HepG2 (cell line): ENCODE measurements at regions not wholly inside any gene's neighbourhood (a gene's known extent, or its start where the extent isn't known, plus 50 kb on each side); places are given as distances from the start of the nearest gene placed in this dataset.

ENCODE experiments used
- ATAC-seq: fragments of 200-7000 bp; cut with Tn5 transposase; 3 replicates; pipeline ENCODE4 v1.9.1; 2020; ENCODE audit warnings: mild to moderate bottlenecking, moderate library complexity
- BruUV-seq: library from RNA; stranded (reverse); fragments of 400-500 nt; replicated peaks from 2 replicates; lab custom pipeline; 2021; lab: Mats Ljungman, UMichigan
- CTCF ChIA-PET: fragments of 300-600 bp; formaldehyde crosslinking; extraction: SDS; loops from one replicate; lab custom pipeline; 2021; ENCODE audit warnings: low total read pairs, inconsistent platforms, low intra/inter-chr PET ratio; lab: Yijun Ruan, JAX
- POLR2A ChIA-PET: fragments of 350-600 bp; sonication (Branson Sonifier 250); formaldehyde crosslinking; loops from one replicate; lab custom pipeline; 2020; ENCODE audit warnings: antibody characterized with exemption, inconsistent platforms; lab: Yijun Ruan, JAX
- DNase-seq: peaks from one replicate; pipeline ENCODE4 v3.0.0-alpha.2; 2015; ENCODE audit warnings: low spot score
- FAIRE-seq: peaks from 3 replicates; lab custom pipeline; 2011; peaks lifted over from hg19 to GRCh38; lab: Jason Lieb, UNC
- H2AFZ ChIP-seq: one replicate; pipeline ENCODE4 v1.6.1; 2011; ENCODE audit warnings: low read length, inconsistent platforms
- H3K27ac ChIP-seq: fragments of 300-600 bp; 3 replicates; pipeline ENCODE4 v1.8.0; 2011; ENCODE audit warnings: mixed run types, mild to moderate bottlenecking, mixed read lengths, low read length, inconsistent platforms; ENCODE audit not compliant: insufficient read depth; ENCODE audit errors: extremely low read length
- H3K27me3 ChIP-seq, 2 experiments: fragments of 200-600 bp in 1 of 2; 2 replicates in 1 of 2; 3 replicates in 1 of 2; pipeline versions ENCODE4 v1.6.0 to v1.8.0; 2011; ENCODE audit warnings: low read length in 2 of 2, mild to moderate bottlenecking in 2 of 2, moderate library complexity in 2 of 2, inconsistent platforms in 1 of 2; ENCODE audit not compliant: insufficient read depth in 2 of 2, control insufficient read depth in 1 of 2
- H3K36me3 ChIP-seq, 2 experiments: fragments of 200-600 bp in 1 of 2; replicated peaks in 1 of 2; 2 replicates in 1 of 2; 3 replicates in 1 of 2; pipeline versions ENCODE4 v1.5.1 to v1.8.0; 2011; ENCODE audit warnings: low read length in 2 of 2, inconsistent platforms in 1 of 2; ENCODE audit not compliant: insufficient read depth in 2 of 2, control insufficient read depth in 1 of 2
- H3K4me1 ChIP-seq: 2 replicates; pipeline ENCODE4 v1.5.1; 2012; ENCODE audit warnings: low read length, inconsistent platforms; ENCODE audit not compliant: insufficient read depth
- H3K4me2 ChIP-seq: 2 replicates; pipeline ENCODE4 v1.6.0; 2011; ENCODE audit warnings: low read depth, low read length, inconsistent platforms
- H3K4me3 ChIP-seq, 3 experiments: fragments of 200-600 bp in 1 of 3; sonication (generic), shearing (Covaris generic) in 1 of 3; replicated peaks in 1 of 3; 2 replicates each; pipeline ENCODE4 v1.5.1; 2011 to 2016; ENCODE audit warnings: low read length in 3 of 3, inconsistent platforms in 2 of 3, low read depth in 2 of 3, mild to moderate bottlenecking in 2 of 3, control low read depth in 1 of 3, mixed read lengths in 1 of 3; ENCODE audit not compliant: insufficient read depth in 1 of 3
- H3K79me2 ChIP-seq: one replicate; pipeline ENCODE4 v1.6.1; 2011; ENCODE audit warnings: low read length, inconsistent platforms; ENCODE audit not compliant: insufficient read depth
- H3K9ac ChIP-seq: 2 replicates; pipeline ENCODE4 v1.6.0; 2011; ENCODE audit warnings: mild to moderate bottlenecking, low read depth, low read length, inconsistent platforms; ENCODE audit not compliant: insufficient read depth
- H3K9me3 ChIP-seq: 2 replicates; pipeline ENCODE4 v1.5.1; 2012; ENCODE audit warnings: mild to moderate bottlenecking, low read length
- H4K20me1 ChIP-seq: 2 replicates; pipeline ENCODE4 v1.6.0; 2011; ENCODE audit warnings: inconsistent platforms, mild to moderate bottlenecking, low read length, moderate library complexity; ENCODE audit not compliant: insufficient read depth
- GABPA ChIP-seq, 2 experiments: IDR thresholded peaks; 2 replicates each; pipeline ENCODE4 v1.6.1; 2011 to 2016; ENCODE audit warnings: low read depth in 2 of 2, low read length in 1 of 2, missing biosample characterization in 1 of 2, missing genetic modification characterization in 1 of 2
- HOXA5 ChIP-seq: sonication (generic); formaldehyde crosslinking; IDR thresholded peaks from 2 replicates; pipeline ENCODE4 v1.4.0; 2020; ENCODE audit warnings: missing genetic modification reagents
- MAFF ChIP-seq: IDR thresholded peaks from 2 replicates; pipeline ENCODE4 v1.6.1; 2011; ENCODE audit warnings: low read depth, low read length, improper control_type of control experiment
- MAFK ChIP-seq, 2 experiments: IDR thresholded peaks in 1 of 2; conservative IDR thresholded peaks in 1 of 2; 2 replicates each; pipeline ENCODE4 v1.6.1; 2011; ENCODE audit warnings: improper control_type of control experiment in 2 of 2, low read length in 2 of 2
- NR2F2 ChIP-seq: IDR thresholded peaks from 2 replicates; pipeline ENCODE4 v1.6.1; 2012; ENCODE audit warnings: low read depth, inconsistent platforms, borderline replicate concordance
- RAD21 ChIP-seq: fragments of 450-650 bp; formaldehyde crosslinking; IDR thresholded peaks from 2 replicates; pipeline ENCODE4 v1.5.0; 2020; ENCODE audit warnings: mild to moderate bottlenecking
- RFX5 ChIP-seq: IDR thresholded peaks from 2 replicates; pipeline ENCODE4 v1.6.1; 2011; ENCODE audit warnings: low read depth, low read length, improper control_type of control experiment
- SP2 ChIP-seq: sonication (generic); formaldehyde crosslinking; IDR thresholded peaks from 2 replicates; pipeline ENCODE4 v1.5.1; 2020; ENCODE audit warnings: mild to moderate bottlenecking, missing genetic modification reagents
- ZBTB8A ChIP-seq: sonication (generic); formaldehyde crosslinking; IDR thresholded peaks from 2 replicates; pipeline ENCODE4 v1.4.0; 2020; ENCODE audit warnings: mild to moderate bottlenecking, low read depth, missing genetic modification reagents, borderline replicate concordance
- ZNF331 ChIP-seq: sonication (generic); formaldehyde crosslinking; IDR thresholded peaks from 2 replicates; pipeline ENCODE4 v1.4.0; 2020; ENCODE audit warnings: missing genetic modification reagents
- ZNF557 ChIP-seq: sonication (generic); formaldehyde crosslinking; IDR thresholded peaks from 2 replicates; pipeline ENCODE4 v1.4.0; 2020; ENCODE audit warnings: missing genetic modification reagents
- ZNF839 ChIP-seq: sonication (generic); formaldehyde crosslinking; IDR thresholded peaks from 2 replicates; pipeline ENCODE4 v1.4.0; 2020; ENCODE audit warnings: missing genetic modification reagents, mild to moderate bottlenecking, borderline replicate concordance
- in situ Hi-C: cut with HindIII; loops from 2 replicates; pipeline ENCODE4 v1.10.0; 2017; ENCODE audit warnings: low pct_unique_long_range_greater_than_20kb; ENCODE audit not compliant: extremely low pct_ligation_motif_present
- intact Hi-C: fragments of 100-400 bp; cut with micrococcal nuclease; formaldehyde crosslinking; loops from one replicate; pipeline ENCODE4 v1.10.0; 2022; ENCODE audit not compliant: unreplicated experiment
- TF ChIP-seq, protein P1 (sequence below): sonication (generic); formaldehyde crosslinking; IDR thresholded peaks from 2 replicates; pipeline ENCODE4 v1.5.0; 2020; ENCODE audit warnings: missing genetic modification reagents
- TF ChIP-seq, protein P2 (sequence below): sonication (generic); formaldehyde crosslinking; IDR thresholded peaks from 2 replicates; pipeline ENCODE4 v1.4.0; 2020; ENCODE audit warnings: mild to moderate bottlenecking, missing genetic modification reagents
- TF ChIP-seq, protein P3 (sequence below): sonication (generic); formaldehyde crosslinking; IDR thresholded peaks from 2 replicates; pipeline ENCODE4 v1.8.0; 2022; ENCODE audit warnings: low read depth, missing genetic modification reagents
- TF ChIP-seq, protein P4 (sequence below): sonication (generic); formaldehyde crosslinking; IDR thresholded peaks from 2 replicates; pipeline ENCODE4 v1.4.0; 2020; ENCODE audit warnings: mild to moderate bottlenecking, missing genetic modification reagents, borderline replicate concordance
- TF ChIP-seq, protein P5 (sequence below): sonication (generic); formaldehyde crosslinking; IDR thresholded peaks from 2 replicates; pipeline ENCODE4 v1.5.0; 2020; ENCODE audit warnings: mild to moderate bottlenecking, missing genetic modification reagents, moderate library complexity

DNA sequence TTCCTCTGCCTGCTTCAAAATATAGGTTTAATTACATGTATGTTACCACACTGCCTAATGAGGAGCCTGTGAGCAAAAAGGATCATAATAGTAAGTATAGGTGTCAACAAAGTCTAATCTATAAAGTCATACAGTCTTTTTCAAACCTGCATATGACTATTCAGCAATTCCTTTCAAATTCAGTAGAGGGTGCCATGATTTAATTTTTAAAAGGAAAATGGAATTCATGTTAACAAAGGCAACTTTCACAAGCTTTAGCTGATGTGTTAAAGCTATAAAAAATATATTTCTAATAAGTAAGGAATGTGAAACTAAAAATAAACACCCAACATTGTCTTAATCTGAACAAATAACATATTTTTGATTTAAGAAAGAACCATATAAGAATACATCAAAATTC, 52.1 kb downstream of the MPP7 start:
- intact Hi-C loops (loop anchor here (1.0 to 2.0 kb wide), 2 partner anchors 52 to 132 kb away; partner anchors contain the start of gene MPP7), in situ Hi-C loops (no loop called here)
- peaks cover 2% of the 10 kb centered on the region for H3K79me2 ChIP-seq
- H3K27ac ChIP-seq, result no peak overlapping the region
- no peaks in the 10 kb centered on the region for H3K9me3 ChIP-seq
- DNase-seq (peak; percentile 29), ATAC-seq (no peak), FAIRE-seq (no peak)
- H3K4me3 ChIP-seq, result no peak overlapping the region
- no peak overlapping the region for H2AFZ ChIP-seq
- no peaks in the 10 kb centered on the region for H4K20me1 ChIP-seq
- no peaks in the 10 kb centered on the region for H3K4me1 ChIP-seq
- no peak overlapping the region for H3K4me2 ChIP-seq
- CTCF ChIA-PET, result interaction anchor here (2.2 to 3.5 kb wide), 2 partner anchors 131 to 143 kb away, joined by 12 to 66 read pairs; no protein-coding TSS in a partner anchor
- POLR2A ChIA-PET, result interaction anchor here (0.9 kb wide), 1 partner anchor 129 kb away, joined by 4 read pairs; no protein-coding TSS in a partner anchor
- no peaks in the 10 kb centered on the region for H3K27me3 ChIP-seq
- no TSS peak for BruUV-seq
- H3K36me3 ChIP-seq, result no peaks in the 10 kb centered on the region
- H3K9ac ChIP-seq, result no peak overlapping the region
- TF ChIP-seq, protein P1, sequence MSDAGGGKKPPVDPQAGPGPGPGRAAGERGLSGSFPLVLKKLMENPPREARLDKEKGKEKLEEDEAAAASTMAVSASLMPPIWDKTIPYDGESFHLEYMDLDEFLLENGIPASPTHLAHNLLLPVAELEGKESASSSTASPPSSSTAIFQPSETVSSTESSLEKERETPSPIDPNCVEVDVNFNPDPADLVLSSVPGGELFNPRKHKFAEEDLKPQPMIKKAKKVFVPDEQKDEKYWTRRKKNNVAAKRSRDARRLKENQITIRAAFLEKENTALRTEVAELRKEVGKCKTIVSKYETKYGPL, result no peak
- TF ChIP-seq MAFF, result peak; percentile 63
- TF ChIP-seq, protein P2, sequence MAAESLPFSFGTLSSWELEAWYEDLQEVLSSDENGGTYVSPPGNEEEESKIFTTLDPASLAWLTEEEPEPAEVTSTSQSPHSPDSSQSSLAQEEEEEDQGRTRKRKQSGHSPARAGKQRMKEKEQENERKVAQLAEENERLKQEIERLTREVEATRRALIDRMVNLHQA (CRISPR knock-in tag), result no peak
- no peak for TF ChIP-seq ZNF557 (CRISPR knock-in tag)
- TF ChIP-seq GABPA (IDR thresholded peaks at IDR 0.05; ENCODE audit: low read depth, low read length), result no peak
- no peak for TF ChIP-seq GABPA (CRISPR knock-in tag; IDR thresholded peaks at IDR 0.05; ENCODE audit: low read depth)
- no peak for TF ChIP-seq ZNF331
- no peak for TF ChIP-seq RFX5
- TF ChIP-seq, protein P3, sequence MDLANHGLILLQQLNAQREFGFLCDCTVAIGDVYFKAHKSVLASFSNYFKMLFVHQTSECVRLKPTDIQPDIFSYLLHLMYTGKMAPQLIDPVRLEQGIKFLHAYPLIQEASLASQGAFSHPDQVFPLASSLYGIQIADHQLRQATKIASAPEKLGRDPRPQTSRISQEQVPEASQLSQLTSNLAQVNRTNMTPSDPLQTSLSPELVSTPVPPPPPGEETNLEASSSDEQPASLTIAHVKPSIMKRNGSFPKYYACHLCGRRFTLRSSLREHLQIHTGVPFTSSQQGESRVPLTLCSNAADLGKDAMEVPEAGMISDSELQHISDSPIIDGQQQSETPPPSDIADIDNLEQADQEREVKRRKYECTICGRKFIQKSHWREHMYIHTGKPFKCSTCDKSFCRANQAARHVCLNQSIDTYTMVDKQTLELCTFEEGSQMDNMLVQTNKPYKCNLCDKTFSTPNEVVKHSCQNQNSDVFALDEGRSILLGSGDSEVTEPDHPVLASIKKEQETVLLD (CRISPR knock-in tag), result no peak
- TF ChIP-seq, protein P4, sequence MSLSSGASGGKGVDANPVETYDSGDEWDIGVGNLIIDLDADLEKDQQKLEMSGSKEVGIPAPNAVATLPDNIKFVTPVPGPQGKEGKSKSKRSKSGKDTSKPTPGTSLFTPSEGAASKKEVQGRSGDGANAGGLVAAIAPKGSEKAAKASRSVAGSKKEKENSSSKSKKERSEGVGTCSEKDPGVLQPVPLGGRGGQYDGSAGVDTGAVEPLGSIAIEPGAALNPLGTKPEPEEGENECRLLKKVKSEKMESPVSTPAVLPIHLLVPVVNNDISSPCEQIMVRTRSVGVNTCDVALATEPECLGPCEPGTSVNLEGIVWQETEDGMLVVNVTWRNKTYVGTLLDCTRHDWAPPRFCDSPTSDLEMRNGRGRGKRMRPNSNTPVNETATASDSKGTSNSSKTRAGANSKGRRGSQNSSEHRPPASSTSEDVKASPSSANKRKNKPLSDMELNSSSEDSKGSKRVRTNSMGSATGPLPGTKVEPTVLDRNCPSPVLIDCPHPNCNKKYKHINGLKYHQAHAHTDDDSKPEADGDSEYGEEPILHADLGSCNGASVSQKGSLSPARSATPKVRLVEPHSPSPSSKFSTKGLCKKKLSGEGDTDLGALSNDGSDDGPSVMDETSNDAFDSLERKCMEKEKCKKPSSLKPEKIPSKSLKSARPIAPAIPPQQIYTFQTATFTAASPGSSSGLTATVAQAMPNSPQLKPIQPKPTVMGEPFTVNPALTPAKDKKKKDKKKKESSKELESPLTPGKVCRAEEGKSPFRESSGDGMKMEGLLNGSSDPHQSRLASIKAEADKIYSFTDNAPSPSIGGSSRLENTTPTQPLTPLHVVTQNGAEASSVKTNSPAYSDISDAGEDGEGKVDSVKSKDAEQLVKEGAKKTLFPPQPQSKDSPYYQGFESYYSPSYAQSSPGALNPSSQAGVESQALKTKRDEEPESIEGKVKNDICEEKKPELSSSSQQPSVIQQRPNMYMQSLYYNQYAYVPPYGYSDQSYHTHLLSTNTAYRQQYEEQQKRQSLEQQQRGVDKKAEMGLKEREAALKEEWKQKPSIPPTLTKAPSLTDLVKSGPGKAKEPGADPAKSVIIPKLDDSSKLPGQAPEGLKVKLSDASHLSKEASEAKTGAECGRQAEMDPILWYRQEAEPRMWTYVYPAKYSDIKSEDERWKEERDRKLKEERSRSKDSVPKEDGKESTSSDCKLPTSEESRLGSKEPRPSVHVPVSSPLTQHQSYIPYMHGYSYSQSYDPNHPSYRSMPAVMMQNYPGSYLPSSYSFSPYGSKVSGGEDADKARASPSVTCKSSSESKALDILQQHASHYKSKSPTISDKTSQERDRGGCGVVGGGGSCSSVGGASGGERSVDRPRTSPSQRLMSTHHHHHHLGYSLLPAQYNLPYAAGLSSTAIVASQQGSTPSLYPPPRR (CRISPR knock-in tag), result no peak
- TF ChIP-seq, protein P5, sequence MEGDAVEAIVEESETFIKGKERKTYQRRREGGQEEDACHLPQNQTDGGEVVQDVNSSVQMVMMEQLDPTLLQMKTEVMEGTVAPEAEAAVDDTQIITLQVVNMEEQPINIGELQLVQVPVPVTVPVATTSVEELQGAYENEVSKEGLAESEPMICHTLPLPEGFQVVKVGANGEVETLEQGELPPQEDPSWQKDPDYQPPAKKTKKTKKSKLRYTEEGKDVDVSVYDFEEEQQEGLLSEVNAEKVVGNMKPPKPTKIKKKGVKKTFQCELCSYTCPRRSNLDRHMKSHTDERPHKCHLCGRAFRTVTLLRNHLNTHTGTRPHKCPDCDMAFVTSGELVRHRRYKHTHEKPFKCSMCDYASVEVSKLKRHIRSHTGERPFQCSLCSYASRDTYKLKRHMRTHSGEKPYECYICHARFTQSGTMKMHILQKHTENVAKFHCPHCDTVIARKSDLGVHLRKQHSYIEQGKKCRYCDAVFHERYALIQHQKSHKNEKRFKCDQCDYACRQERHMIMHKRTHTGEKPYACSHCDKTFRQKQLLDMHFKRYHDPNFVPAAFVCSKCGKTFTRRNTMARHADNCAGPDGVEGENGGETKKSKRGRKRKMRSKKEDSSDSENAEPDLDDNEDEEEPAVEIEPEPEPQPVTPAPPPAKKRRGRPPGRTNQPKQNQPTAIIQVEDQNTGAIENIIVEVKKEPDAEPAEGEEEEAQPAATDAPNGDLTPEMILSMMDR (CRISPR knock-in tag), result peak; percentile 49
- peak; percentile 54 to 56; a peak in 3 of 4 replicates for TF ChIP-seq MAFK (conservative IDR thresholded peaks at IDR 0.05 in 1 of 2, IDR thresholded peaks at IDR 0.05 in 1 of 2; ENCODE audit: low read length in 2 of 2)
- TF ChIP-seq NR2F2, result no peak
- TF ChIP-seq SP2, result no peak
- no peak for TF ChIP-seq ZBTB8A
- peak; percentile 51 for TF ChIP-seq RAD21 (CRISPR knock-in tag)
- TF ChIP-seq ZNF839 (CRISPR knock-in tag), result no peak
- no peak for TF ChIP-seq HOXA5 (CRISPR knock-in tag)
